ENCODE measurements at regions not wholly inside any gene's neighbourhood (a gene's known extent, or its start where the extent isn't known, plus 50 kb on each side); places are given as distances from the start of the nearest gene placed in this dataset.

DNA sequence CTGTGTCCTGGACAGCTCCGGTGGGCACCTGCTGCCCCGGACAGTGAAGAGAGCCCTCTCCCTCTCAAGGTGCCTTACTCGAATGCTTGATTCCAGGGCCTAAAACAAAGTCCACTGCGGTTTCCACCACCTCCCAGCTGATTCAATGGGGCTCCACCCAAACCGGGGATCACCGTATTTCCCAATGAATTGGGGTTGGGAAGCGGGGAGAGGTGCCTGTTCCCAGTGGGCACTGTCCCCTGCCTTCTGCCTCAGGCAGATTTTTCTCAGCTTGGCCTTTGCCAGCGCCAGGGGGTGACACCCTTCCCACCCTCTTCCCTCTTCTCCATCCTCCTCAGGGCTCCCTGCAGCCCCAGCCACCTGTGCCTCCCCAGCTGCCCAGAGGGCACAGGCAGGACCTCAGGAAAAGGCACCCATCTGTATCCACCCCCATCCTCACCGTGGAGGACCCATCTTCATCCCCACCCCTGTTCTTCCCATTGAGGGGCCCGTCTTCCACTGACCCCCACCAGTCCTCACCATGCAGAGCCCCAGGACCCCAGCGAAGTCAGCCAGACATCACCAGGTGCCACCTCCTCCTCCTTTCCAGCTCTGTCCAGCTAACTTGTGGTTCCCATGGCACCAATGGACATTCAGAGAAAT, 66.7 kb upstream of the HPCAL1 start:
- H3K36me3 ChIP-seq (ENCODE audit: control insufficient read depth in 4 of 4, insufficient read depth in 3 of 4, low read depth in 1 of 4, low read length in 3 of 4), result no peaks in the 10 kb centered on the region
- TF ChIP-seq FOXA2 (IDR thresholded peaks at IDR 0.05) (no peak), EGR1 (IDR thresholded peaks at IDR 0.05; ENCODE audit: low read depth in 2 of 2) (no peak), GABPA (IDR thresholded peaks at IDR 0.05 in 1 of 2, conservative IDR thresholded peaks at IDR 0.05 in 1 of 2) (no peak), NR2F2 (IDR thresholded peaks at IDR 0.05) (no peak), SP1 (IDR thresholded peaks at IDR 0.05) (no peak), RXRA (IDR thresholded peaks at IDR 0.05) (no peak), TAF1 (conservative IDR thresholded peaks at IDR 0.05) (no peak), RAD21 (IDR thresholded peaks at IDR 0.05) (no peak), YY1 (IDR thresholded peaks at IDR 0.05) (no peak), JUND (IDR thresholded peaks at IDR 0.05) (no peak), HNF4G (IDR thresholded peaks at IDR 0.05) (no peak), FOXA1 (IDR thresholded peaks at IDR 0.05) (no peak)
- TF ChIP-seq, protein P1, sequence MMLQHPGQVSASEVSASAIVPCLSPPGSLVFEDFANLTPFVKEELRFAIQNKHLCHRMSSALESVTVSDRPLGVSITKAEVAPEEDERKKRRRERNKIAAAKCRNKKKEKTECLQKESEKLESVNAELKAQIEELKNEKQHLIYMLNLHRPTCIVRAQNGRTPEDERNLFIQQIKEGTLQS (IDR thresholded peaks at IDR 0.05), result no peak
- TF ChIP-seq, protein P2, sequence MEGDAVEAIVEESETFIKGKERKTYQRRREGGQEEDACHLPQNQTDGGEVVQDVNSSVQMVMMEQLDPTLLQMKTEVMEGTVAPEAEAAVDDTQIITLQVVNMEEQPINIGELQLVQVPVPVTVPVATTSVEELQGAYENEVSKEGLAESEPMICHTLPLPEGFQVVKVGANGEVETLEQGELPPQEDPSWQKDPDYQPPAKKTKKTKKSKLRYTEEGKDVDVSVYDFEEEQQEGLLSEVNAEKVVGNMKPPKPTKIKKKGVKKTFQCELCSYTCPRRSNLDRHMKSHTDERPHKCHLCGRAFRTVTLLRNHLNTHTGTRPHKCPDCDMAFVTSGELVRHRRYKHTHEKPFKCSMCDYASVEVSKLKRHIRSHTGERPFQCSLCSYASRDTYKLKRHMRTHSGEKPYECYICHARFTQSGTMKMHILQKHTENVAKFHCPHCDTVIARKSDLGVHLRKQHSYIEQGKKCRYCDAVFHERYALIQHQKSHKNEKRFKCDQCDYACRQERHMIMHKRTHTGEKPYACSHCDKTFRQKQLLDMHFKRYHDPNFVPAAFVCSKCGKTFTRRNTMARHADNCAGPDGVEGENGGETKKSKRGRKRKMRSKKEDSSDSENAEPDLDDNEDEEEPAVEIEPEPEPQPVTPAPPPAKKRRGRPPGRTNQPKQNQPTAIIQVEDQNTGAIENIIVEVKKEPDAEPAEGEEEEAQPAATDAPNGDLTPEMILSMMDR (IDR thresholded peaks at IDR 0.05; ENCODE audit: low read depth, low read length, missing input control), result no peak
- TF ChIP-seq, protein P3, sequence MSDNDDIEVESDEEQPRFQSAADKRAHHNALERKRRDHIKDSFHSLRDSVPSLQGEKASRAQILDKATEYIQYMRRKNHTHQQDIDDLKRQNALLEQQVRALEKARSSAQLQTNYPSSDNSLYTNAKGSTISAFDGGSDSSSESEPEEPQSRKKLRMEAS (IDR thresholded peaks at IDR 0.05), result no peak
- TF ChIP-seq, protein P4, sequence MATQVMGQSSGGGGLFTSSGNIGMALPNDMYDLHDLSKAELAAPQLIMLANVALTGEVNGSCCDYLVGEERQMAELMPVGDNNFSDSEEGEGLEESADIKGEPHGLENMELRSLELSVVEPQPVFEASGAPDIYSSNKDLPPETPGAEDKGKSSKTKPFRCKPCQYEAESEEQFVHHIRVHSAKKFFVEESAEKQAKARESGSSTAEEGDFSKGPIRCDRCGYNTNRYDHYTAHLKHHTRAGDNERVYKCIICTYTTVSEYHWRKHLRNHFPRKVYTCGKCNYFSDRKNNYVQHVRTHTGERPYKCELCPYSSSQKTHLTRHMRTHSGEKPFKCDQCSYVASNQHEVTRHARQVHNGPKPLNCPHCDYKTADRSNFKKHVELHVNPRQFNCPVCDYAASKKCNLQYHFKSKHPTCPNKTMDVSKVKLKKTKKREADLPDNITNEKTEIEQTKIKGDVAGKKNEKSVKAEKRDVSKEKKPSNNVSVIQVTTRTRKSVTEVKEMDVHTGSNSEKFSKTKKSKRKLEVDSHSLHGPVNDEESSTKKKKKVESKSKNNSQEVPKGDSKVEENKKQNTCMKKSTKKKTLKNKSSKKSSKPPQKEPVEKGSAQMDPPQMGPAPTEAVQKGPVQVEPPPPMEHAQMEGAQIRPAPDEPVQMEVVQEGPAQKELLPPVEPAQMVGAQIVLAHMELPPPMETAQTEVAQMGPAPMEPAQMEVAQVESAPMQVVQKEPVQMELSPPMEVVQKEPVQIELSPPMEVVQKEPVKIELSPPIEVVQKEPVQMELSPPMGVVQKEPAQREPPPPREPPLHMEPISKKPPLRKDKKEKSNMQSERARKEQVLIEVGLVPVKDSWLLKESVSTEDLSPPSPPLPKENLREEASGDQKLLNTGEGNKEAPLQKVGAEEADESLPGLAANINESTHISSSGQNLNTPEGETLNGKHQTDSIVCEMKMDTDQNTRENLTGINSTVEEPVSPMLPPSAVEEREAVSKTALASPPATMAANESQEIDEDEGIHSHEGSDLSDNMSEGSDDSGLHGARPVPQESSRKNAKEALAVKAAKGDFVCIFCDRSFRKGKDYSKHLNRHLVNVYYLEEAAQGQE (IDR thresholded peaks at IDR 0.05), result no peak
- TF ChIP-seq, protein P5, sequence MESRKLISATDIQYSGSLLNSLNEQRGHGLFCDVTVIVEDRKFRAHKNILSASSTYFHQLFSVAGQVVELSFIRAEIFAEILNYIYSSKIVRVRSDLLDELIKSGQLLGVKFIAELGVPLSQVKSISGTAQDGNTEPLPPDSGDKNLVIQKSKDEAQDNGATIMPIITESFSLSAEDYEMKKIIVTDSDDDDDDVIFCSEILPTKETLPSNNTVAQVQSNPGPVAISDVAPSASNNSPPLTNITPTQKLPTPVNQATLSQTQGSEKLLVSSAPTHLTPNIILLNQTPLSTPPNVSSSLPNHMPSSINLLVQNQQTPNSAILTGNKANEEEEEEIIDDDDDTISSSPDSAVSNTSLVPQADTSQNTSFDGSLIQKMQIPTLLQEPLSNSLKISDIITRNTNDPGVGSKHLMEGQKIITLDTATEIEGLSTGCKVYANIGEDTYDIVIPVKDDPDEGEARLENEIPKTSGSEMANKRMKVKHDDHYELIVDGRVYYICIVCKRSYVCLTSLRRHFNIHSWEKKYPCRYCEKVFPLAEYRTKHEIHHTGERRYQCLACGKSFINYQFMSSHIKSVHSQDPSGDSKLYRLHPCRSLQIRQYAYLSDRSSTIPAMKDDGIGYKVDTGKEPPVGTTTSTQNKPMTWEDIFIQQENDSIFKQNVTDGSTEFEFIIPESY (IDR thresholded peaks at IDR 0.05), result no peak
- no peak overlapping the region for H3K4me3 ChIP-seq (ENCODE audit: low read depth in 1 of 3, low read length in 3 of 3)
- H3K9me3 ChIP-seq (ENCODE audit: control insufficient read depth in 4 of 4, low read length in 3 of 4), result no peaks in the 10 kb centered on the region
- H3K27ac ChIP-seq (ENCODE audit: low read depth in 1 of 2, low read length in 2 of 2), result no peak overlapping the region
- 77% methylated on average over 11 of the region's 11 CpGs for WGBS
- peaks cover 0 to 2% (median 0%) of the 10 kb centered on the region in 4 donors for H3K4me1 ChIP-seq (ENCODE audit: control insufficient read depth in 4 of 4, insufficient read depth in 4 of 4, low read length in 3 of 4)
- DNase-seq (ENCODE audit: low spot score), result no peak
- no peak overlapping the region for H3K9ac ChIP-seq (ENCODE audit: low read depth in 1 of 2, low read length in 2 of 2)
- H3K27me3 ChIP-seq (ENCODE audit: control insufficient read depth in 4 of 4, insufficient read depth in 4 of 4, low read length in 3 of 4), result no peaks in the 10 kb centered on the region

Measured in liver (tissue), 8 donors.